GM19328 (cell line): ENCODE measurements at regions not wholly inside any gene's neighbourhood (a gene's known extent, or its start where the extent isn't known, plus 50 kb on each side); places are given as distances from the start of the nearest gene placed in this dataset.

Experiments used
- ATAC-seq: cut with Tn5 transposase; IDR thresholded peaks from one replicate; pipeline ENCODE4 v1.9.1; 2021; ENCODE audit warnings: mild to moderate bottlenecking, moderate library complexity; ENCODE audit not compliant: unreplicated experiment

DNA sequence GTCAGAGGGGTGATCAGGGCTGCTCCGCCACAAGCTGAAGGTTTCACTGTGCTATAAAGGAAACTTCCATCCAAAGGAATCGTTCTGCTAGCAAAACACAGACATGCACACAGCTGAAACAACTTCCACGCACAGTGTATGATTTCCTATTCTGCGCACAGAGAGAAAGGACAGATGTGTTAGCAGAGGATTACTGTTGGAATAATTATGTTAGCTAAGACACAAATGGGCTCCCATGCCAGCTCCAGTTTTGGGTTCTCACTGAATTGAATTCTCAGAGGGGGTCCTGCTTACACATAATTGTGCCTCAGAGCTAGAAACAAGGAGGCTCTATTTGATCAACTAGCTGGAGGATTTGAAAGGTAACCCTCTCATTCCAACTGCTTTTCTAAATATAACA lies 352.4 kb downstream of the IRX2 start:
- ATAC-seq: no peak

DNA sequence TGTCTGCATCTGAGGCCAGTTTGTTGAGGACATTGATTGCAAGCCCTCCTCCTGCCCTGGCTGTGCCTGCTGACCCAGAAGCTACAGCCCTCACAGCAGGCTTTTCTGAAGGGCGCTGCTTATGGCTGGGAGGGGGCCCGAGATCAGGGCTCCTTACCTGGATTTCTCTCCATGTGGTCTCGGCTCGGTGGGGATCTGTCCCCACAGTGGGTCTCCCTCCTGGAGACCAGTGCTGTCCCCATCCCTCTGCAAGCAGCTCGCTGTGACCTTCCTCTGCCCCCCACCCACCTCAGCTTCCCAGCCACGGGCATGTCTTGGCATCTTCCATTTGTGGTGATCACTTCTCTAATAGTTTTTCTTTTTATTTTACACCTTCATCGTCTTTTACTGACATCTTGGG lies 357.9 kb downstream of the IRX2 start:
- ATAC-seq: no peak

DNA sequence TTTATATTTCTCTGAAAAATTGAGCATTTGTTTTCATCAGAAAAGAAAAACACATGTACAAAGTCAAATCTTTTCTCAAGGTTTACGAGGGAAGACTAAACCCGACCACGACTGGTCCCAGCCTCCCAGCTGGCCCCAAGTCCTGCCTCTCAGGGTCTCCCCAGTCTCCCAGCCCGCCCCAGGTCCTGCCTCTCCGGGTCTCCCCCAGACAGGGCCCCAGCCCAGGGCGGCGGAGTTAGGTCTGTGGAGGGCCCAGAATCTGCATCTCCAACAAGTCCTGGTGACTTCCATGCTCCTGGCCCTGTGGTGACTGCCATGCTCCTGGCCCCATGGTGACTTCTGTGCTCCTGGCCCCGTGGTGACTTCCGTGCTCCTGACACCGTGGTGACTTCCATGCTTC lies 359.9 kb downstream of the IRX2 start:
- ATAC-seq: no peak

- ATAC-seq: no peak
Observed at GRCh38 chr5:2391021-2391420, 360.5 kb downstream of the IRX2 start.

GRCh38 chr5:2388571-2388970 lies 362.9 kb downstream of the IRX2 start:
- ATAC-seq: no peak

- no peak for ATAC-seq
Observed at GRCh38 chr5:2387634-2388325, 363.7 kb downstream of the IRX2 start.

- ATAC-seq: no peak
Observed at GRCh38 chr5:2387250-2387633, 364.2 kb downstream of the IRX2 start.

GRCh38 chr5:2385818-2386217 lies 365.7 kb downstream of the IRX2 start:
- no peak for ATAC-seq

DNA sequence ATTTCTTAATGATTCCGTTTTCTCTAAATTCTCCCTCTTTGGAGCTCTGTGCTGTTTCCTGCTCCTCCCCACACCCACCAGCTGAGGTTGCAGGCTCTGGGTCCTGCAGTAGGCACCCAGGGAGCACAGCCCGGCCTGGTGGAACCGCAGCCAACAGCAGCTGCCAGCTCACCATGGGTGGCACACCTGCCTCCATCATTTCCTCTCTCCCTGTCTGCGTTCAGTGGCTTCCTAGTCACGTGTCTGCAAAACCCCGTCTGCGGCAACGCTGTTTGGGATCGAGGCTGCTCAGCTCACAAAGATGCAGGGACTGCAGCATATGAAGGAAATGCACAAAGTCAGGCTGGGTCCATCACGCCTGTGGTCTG lies 367.8 kb downstream of the IRX2 start:
- no peak for ATAC-seq

GRCh38 chr5:2382776-2383697 lies 368.4 kb downstream of the IRX2 start:
- no peak for ATAC-seq

DNA sequence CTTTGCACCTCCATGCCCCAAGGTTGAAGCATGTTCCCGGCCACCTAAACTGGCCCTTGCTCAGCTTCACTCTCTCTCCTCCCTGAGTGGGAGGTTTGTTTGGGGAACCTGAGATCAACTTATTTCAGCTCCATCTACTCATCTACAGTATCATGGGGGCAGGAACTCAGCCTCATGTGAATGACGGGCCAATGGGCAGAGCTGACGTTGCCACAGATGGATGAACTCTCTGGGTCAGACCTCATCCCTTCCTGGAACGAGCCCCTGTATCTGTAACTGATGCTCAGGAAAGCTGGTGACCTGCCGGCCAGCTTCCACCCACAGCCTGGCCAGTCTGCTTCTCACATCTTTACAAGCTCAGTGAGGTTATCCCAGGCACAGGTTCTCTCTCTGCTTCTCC lies 369.6 kb downstream of the IRX2 start:
- no peak for ATAC-seq

GRCh38 chr5:2381070-2381469 lies 370.4 kb downstream of the IRX2 start:
- ATAC-seq: no peak

GRCh38 chr5:2378976-2379375 lies 372.5 kb downstream of the IRX2 start:
- no peak for ATAC-seq

- no peak for ATAC-seq
Observed at GRCh38 chr5:2378108-2378507, 373.4 kb downstream of the IRX2 start.

DNA sequence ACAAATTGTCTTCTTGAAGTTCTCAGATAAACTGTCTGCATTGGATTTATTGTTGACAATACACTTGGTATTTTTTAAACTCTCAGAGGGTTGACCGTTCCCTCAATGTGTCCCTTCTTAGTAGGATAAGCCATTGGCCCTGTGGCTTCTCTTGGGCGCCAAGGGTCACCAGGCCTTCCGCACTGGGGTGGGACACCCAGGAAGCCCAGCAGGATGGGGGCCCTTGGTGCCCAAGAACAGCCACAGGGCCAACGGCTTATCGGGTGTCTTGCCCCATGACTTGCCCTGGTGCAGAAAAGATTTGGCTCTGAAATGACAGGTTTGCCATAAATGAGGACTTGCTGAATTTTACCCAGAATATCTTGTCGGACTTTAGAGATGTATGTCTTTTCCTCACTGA lies 375.0 kb downstream of the IRX2 start:
- ATAC-seq: no peak

GRCh38 chr5:2375757-2376250 lies 375.7 kb downstream of the IRX2 start:
- no peak for ATAC-seq

GRCh38 chr5:2375291-2375690 lies 376.2 kb downstream of the IRX2 start:
- no peak for ATAC-seq

DNA sequence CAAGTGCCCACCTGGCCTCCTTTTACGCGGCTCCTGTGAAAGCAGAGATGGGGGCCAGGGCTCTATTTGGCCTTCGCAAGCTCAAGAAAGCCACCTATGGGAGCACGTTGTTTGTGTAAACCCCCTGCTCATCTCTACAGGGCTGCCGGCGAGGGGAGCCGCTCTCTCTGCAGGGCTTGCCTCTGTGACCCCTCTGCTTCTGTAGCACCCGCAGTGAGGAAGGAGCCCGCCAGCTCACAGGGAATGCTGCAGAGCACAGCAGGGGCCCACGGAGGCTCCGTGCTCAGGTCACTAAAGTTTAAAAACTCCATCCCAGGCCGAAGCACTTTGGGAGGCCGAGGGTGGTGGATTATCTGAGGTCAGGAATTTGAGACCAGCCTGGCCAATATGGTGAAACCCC lies 376.8 kb downstream of the IRX2 start:
- ATAC-seq: no peak

- no peak for ATAC-seq
Observed at GRCh38 chr5:2373631-2374030, 377.8 kb downstream of the IRX2 start.

GRCh38 chr5:2371419-2371710 lies 380.1 kb downstream of the IRX2 start:
- ATAC-seq: no peak

DNA sequence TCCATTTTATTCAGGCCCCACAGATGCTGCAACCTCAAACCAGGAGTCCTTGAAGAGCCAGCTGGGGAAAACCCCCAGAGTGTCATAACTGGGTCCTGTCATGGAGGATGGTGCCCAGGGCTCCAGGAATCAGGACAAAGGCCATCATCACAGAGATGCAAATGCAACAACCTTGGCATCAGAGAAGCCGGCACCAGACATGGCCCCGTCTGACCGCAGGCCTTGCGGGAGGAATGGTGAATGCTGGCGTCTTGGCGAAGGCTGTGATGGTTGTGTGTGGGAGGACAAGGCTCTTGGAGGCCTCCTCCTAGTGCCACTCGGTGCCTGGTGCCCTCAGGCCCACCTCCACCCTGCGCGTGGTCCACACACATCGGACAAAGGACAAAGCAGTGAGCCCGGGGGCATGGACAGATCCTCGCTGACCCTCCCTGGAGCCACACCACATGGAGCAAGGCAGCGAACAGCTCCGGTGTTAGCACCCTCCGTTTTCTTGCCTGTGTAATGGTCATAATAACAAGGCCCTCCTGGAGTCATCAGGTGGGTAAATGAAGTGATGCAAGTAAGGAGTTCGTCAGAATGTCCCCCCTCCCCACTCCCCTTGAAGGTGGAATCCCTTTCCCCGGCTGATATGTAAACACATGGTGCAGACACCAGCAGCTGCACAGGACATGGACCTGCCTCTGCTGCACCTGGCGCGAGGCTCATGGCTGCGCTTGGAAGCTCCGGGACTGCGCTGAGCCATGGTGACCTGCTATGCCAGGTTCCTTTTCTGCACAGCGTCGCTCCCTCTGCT lies 380.7 kb downstream of the IRX2 start:
- ATAC-seq: no peak

DNA sequence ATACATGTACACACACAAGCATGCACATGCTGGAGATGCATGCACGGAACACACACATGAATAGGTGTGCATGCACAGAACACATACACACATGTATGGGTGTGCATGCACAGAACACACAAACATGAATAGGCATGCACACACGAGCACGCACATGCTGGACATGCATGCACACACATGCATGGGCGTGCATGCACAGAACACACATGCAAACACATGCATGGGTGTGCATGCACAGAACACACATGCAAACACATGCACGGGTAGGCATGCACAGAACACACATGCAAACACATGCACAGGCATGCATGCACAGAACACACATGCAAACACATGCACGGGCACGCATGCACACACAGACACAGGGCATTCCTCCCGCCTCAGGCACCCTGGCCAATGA lies 382.3 kb downstream of the IRX2 start:
- ATAC-seq: no peak
